GM21529 (cell line): ENCODE measurements at regions not wholly inside any gene's neighbourhood (a gene's known extent, or its start where the extent isn't known, plus 50 kb on each side); places are given as distances from the start of the nearest gene placed in this dataset.
"Not testable (repeated sequence)": the region's sequence is repeated elsewhere in the genome, so short reads cannot be mapped to it uniquely, and the experiment has no call there.

Experiments
- ATAC-seq: cut with Tn5 transposase; IDR thresholded peaks from one replicate; pipeline ENCODE4 v1.9.1; 2021; ENCODE audit not compliant: unreplicated experiment

- ATAC-seq, result no peak
Observed at GRCh38 chr9:757246-757881, 84.1 kb upstream of the DMRT1 start.

DNA sequence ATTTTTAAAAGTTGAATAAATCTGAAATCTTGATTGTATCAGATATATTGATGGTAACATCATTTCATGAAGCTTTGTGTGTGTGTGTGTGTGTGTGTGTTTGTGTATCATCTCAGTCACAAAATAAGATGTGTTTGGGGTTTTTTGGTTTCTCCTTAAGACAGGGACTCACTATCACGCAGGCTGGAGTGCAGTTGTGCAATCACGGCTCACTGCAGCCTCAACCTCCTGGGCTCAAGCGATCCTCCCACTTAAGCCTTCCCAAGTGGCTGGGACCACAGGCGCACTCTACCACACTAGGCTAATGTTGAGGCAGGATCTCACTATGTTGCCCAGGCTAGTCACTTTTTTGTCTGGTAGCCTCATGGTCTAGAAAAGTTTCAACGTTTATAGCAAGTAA, 83.4 kb upstream of the DMRT1 start:
- ATAC-seq, result no peak

DNA sequence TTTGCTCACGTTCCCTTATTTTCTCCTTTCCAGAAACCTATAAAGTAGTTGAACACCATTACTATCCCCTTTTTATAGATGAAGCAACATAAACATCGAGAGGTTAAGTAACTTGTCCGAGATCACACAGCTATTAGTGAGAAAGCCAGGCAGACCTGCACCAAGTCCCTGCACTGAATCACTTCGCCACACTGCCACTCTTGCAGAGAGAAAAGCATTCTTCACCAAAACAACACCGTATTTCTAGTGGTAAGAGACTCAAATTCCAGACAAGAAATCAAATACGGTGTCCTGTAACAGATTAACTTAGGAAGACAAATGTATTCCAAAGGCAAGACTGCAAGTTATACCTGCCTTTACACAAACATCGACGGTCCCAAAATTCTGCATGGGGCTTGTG, 82.0 kb upstream of the DMRT1 start:
- ATAC-seq, result no peak

DNA sequence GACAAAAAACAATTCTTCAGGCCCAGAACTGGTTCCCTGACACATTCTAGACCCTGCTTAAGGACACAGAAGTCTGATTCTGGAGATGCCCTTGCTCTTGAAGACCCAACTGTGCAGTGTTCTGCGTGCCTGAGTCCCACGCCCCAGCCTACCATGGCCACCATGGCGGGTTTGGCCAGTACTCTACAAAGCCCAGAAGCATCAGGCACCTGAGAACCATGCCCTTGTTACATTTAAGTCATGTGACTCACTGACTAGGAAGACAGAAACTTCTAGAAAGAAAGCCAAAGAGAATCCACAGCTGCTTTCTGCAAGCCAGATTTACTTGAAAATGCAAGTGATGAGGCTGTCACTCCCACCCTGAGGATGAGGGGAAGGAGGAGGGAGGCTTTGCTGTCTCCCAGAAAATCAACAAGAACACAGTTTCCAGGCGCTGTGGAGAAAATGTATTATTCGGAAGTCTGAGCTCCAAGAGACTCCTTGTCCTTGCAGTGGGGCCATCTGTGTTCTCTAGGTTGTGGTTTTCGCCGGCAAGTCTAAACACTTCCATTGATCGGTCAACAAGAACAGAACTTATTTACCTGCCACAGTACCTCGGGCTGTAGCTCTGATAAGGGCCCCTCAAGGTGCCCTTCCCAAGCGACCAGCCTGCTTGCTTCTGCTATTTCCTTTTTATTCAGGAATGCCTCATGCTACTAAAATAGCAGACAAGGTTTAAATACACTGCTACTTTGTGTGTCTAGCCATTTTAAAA, 81.3 kb upstream of the DMRT1 start:
- ATAC-seq, result no peak

DNA sequence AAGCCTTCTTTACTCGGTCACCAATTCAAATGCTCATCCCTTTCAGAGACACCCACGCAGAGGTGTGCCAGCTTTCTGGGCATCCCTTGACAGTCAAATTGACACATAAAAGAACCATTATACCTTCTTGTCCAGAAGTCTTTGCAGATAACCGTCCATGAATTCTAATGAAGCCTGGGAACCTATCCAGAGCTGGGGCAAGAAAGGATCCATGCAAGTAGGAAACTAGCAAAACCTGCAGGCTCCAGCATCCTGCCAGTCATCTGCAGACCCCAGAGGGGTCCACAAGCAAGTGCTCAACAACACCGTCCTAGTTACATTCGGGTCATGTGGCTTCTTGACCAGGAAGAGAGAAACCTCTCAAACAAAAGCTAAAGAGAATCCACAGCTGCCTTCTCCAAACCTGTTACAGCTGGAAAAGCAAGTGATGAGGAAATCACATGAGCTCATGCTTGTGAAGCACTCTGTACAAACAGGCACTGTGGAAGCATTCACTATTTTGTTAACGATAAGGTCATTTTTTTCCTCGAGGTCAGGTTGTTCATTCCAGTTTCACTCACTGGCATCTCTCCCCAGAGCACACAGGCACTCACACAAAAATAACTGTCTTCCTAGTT, 80.2 kb upstream of the DMRT1 start:
- no peak for ATAC-seq

- ATAC-seq, result no peak
Observed at GRCh38 chr9:761793-762560, 79.5 kb upstream of the DMRT1 start.

- no peak for ATAC-seq
Observed at GRCh38 chr9:763692-764091, 77.8 kb upstream of the DMRT1 start.

GRCh38 chr9:764105-764524, 77.4 kb upstream of the DMRT1 start:
- ATAC-seq, result peak; percentile 99

DNA sequence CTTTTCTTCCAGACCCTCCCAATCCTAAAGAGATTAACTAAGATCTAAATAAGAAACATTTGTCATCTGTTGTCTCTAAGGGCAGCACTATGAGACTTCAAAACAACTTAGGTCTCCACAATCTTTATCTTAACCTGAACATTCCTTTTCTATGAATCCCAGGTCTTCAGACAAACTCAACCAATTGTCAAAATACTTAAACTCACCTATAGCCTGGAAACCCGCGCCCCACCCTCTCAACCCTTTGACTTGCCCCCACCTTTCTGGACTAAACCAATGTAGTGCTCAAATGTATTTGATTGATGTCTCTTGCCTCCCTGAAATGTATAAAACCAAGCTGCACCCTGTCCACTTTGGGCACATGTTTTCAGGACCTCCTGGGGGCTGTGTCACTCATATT, 76.5 kb upstream of the DMRT1 start:
- ATAC-seq, result no peak

DNA sequence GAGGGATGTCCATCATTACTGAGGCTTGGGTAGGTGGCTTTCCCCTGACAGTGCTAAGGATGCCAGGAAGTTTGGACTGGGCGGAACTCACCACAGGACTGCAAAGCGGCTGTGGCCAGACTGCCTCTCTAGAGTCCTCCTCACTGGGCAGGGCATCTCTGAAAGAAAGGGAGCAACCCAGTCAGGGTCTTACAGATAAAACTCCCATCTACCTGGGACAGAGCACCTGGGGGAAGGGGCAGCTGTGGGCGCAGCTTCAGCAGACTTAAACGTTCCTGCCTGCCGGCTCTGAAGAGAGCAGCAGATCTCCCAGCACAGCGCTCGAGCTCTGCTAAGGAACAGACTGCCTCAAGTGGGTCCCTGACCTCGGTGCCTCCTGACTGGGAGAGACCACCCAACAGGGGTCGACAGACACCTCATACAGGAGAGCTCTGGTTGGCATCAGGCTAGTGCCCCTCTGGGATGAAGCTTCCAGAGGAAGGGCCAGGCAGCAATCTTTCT, 74.4 kb upstream of the DMRT1 start:
- ATAC-seq, result not testable (repeated sequence)

DNA sequence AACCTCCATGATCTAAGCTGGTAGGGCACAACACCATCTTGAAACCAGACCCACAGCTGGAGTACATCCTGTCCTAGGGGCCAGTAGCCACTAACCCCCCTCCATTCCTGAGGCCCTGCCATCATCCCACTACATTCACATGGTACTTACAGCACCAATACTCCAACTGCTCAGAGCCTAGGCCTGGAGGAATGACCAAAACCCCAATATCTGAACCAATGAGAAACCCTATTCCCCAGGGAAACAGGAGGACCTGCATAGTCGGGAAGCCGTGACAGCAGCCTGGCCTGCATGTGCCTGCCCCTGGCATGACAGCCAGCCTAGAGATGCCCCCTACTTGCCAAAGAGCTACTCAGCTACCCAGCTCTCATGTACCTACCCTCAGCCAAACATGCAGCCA, 65.4 kb upstream of the DMRT1 start:
- no peak for ATAC-seq

DNA sequence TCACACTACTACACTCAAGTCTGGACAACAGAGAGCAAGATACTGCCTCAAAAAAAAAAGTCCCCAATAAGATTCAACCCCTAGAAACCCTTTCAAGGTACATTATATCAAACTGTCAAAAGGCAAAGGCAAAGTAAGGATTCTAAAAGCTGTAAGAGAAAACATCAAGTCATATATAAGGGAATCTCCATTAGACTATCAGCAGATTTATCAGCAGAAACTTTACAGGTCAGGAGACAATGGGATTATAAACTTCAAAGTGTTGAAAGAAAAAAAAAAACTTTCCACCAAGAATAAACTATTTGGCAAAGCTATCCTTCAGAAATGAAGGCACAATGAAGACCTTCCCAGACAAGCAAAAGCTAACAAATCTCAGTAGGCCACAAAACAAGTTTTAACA, 63.5 kb upstream of the DMRT1 start:
- ATAC-seq, result no peak

DNA sequence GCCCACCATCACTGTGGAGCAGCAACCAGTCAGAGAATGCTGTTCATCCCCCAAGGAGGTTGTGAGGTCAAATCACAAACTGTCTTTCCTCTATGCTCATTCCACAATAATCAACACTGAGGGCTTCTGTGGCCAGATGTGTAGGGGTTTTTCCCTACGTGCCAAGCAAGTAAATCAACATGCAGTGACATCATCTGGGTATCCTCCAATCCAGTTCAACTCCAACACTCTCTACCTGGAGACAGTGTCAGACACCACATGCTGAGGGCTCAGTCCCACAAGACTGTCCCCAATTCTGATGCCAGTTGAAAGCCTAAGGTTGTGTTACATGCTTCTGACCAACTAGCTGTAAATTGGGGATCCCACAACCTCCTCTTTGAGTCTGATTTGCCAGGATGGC, 57.3 kb upstream of the DMRT1 start:
- ATAC-seq, result no peak

DNA sequence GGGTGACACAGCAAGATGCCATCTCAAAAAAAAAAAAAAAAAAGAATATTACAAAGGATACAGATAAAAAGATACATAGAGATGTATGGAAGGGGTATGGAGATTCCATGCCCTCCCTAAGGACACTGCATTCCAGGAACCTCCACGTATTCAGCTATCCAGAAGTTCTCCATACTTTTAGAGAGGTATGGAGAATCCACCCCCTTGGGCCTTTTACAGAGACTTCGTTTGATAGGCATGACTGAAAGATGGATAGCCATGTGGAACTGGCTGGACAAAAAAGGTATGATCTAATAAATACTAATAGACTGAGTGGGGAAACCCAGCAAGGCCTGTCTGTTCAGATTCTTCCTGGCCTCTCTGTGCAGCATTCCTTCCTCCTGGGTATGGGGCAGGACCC, 56.6 kb upstream of the DMRT1 start:
- no peak for ATAC-seq

GRCh38 chr9:785997-786396, 55.5 kb upstream of the DMRT1 start:
- ATAC-seq, result no peak

GRCh38 chr9:786405-786804, 55.1 kb upstream of the DMRT1 start:
- no peak for ATAC-seq

GRCh38 chr9:788777-789176, 52.7 kb upstream of the DMRT1 start:
- ATAC-seq, result no peak
